ENCODE measurements at regions not wholly inside any gene's neighbourhood (a gene's known extent, or its start where the extent isn't known, plus 50 kb on each side); places are given as distances from the start of the nearest gene placed in this dataset.

GRCh38 chr12:97368462-97369163 is 94.0 kb upstream of the RMST start:
- Histone ChIP-seq H3K9me3 (no peaks in the 10 kb centered on the region), H3K27me3 (no peaks in the 10 kb centered on the region), H3K4me1 (no peaks in the 10 kb centered on the region), H3K27ac (no peak overlapping the region), H3K4me3 (no peak overlapping the region), H3K36me3 (no peaks in the 10 kb centered on the region)
- TF ChIP-seq, protein P1, sequence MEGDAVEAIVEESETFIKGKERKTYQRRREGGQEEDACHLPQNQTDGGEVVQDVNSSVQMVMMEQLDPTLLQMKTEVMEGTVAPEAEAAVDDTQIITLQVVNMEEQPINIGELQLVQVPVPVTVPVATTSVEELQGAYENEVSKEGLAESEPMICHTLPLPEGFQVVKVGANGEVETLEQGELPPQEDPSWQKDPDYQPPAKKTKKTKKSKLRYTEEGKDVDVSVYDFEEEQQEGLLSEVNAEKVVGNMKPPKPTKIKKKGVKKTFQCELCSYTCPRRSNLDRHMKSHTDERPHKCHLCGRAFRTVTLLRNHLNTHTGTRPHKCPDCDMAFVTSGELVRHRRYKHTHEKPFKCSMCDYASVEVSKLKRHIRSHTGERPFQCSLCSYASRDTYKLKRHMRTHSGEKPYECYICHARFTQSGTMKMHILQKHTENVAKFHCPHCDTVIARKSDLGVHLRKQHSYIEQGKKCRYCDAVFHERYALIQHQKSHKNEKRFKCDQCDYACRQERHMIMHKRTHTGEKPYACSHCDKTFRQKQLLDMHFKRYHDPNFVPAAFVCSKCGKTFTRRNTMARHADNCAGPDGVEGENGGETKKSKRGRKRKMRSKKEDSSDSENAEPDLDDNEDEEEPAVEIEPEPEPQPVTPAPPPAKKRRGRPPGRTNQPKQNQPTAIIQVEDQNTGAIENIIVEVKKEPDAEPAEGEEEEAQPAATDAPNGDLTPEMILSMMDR (IDR thresholded peaks at IDR 0.05), result no peak
- DNase-seq (ENCODE audit: low spot score), result no peak

DNA sequence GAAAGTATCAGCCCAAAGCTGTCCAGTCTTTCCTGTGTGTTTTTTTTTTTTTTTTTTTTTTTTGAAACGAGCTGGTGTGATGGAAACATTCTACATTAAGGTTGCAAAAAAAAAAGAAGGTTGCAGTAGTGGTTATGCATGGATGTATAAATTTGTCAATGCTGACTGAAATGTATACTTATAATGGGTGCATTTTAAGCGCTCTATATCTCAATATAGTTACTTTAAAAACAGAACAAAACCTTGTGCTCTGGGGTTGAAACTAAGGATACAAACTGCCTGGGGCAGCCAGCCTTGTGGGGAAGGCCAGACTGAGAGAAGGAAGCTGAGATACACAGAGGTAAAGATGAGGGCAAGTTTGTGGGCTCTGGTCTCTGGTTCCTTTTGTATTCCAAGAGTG is 87.3 kb upstream of the RMST start:
- no peak overlapping the region for H3K4me3 ChIP-seq
- TF ChIP-seq, protein P1 (IDR thresholded peaks at IDR 0.05), result no peak
- H3K27me3 ChIP-seq, result no peaks in the 10 kb centered on the region
- H3K4me1 ChIP-seq, result no peaks in the 10 kb centered on the region
- H3K36me3 ChIP-seq, result no peaks in the 10 kb centered on the region
- no peaks in the 10 kb centered on the region for H3K9me3 ChIP-seq
- DNase-seq (ENCODE audit: low spot score), result no peak
- no peak overlapping the region for H3K27ac ChIP-seq

GRCh38 chr12:97380440-97380839 is 82.2 kb upstream of the RMST start:
- DNase-seq (ENCODE audit: low spot score), result no peak
- no peaks in the 10 kb centered on the region for H3K9me3 ChIP-seq
- no peaks in the 10 kb centered on the region for H3K27me3 ChIP-seq
- TF ChIP-seq, protein P1 (IDR thresholded peaks at IDR 0.05), result no peak
- H3K4me1 ChIP-seq, result no peaks in the 10 kb centered on the region
- no peak overlapping the region for H3K4me3 ChIP-seq
- H3K27ac ChIP-seq, result no peak overlapping the region
- H3K36me3 ChIP-seq, result no peaks in the 10 kb centered on the region

DNA sequence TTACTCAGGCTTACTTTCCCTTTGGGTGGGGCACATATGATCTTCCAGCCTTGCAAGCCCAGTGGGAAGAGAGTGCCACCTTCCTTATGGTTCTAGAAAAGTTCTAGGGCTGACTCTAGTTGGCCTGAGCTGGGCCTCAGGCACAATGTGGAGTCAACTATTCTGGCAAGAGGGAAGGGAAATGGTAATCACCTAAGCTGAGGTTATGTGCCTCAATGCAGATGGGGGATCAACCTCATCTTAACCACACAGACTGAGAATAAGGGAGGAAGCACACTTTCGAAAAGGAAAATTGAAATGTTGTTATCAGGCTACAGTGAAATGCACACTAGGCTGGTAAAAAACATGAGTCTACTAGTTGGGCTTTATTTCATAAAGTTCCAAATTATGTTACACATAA is 77.5 kb upstream of the RMST start:
- no peaks in the 10 kb centered on the region for H3K36me3 ChIP-seq
- H3K4me3 ChIP-seq, result no peak overlapping the region
- no peak for DNase-seq (ENCODE audit: low spot score)
- TF ChIP-seq, protein P1 (IDR thresholded peaks at IDR 0.05), result no peak
- no peaks in the 10 kb centered on the region for H3K9me3 ChIP-seq
- no peak overlapping the region for H3K27ac ChIP-seq
- no peaks in the 10 kb centered on the region for H3K27me3 ChIP-seq
- no peaks in the 10 kb centered on the region for H3K4me1 ChIP-seq

DNA sequence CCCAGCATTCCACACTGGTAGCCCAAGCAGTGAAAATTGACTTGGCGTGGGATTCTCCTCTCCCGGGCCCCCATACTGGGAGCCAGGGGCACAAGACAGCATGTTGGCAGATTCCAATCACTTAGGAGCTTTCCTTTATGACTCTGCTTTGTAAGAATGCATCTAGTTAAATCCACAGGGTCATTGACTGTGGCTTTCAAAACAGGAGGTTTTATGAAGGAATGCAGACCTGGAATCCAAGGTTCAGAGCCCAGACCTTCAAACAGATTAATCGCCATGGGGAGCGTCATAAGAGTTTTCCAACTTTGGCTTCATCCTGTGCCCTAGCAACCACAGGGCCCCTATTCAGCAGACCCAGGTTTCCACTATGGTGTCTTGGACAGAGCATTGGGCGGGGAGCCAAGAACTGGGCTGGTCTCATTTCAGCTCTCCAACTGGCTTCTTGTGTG is 76.4 kb upstream of the RMST start:
- H3K4me1 ChIP-seq, result no peaks in the 10 kb centered on the region
- no peaks in the 10 kb centered on the region for H3K36me3 ChIP-seq
- no peaks in the 10 kb centered on the region for H3K9me3 ChIP-seq
- H3K4me3 ChIP-seq, result no peak overlapping the region
- H3K27me3 ChIP-seq, result no peaks in the 10 kb centered on the region
- TF ChIP-seq, protein P1 (IDR thresholded peaks at IDR 0.05), result no peak
- no peak overlapping the region for H3K27ac ChIP-seq
- no peak for DNase-seq (ENCODE audit: low spot score)

DNA sequence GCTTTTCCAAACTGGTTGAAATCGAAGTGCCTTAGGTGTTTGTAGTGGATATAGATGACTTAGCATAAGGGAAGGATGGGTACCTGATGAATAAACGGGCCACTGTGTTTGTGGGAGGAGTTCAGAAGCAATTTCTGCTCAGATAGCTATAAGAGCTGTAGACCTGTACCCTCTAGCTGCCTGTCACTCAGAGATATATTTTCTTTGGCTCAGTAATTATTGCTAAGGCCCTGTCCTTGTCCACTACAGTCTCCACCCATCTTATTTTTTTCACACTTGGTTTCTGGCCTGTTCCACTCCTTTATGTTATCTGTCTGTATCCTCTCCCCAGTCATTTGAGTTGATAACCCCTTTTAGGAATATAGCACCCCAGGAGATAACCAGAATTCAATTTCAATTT is 74.8 kb upstream of the RMST start:
- DNase-seq (ENCODE audit: low spot score), result no peak
- Histone ChIP-seq H3K9me3 (no peaks in the 10 kb centered on the region), H3K4me1 (no peaks in the 10 kb centered on the region), H3K4me3 (no peak overlapping the region), H3K27ac (no peak overlapping the region), H3K27me3 (no peaks in the 10 kb centered on the region), H3K36me3 (no peaks in the 10 kb centered on the region)
- TF ChIP-seq, protein P1 (IDR thresholded peaks at IDR 0.05), result no peak

Measured in right atrium auricular region (tissue), 2 donors.